Tibial nerve (tissue), 4 donors: ENCODE measurements at regions not wholly inside any gene's neighbourhood (a gene's known extent, or its start where the extent isn't known, plus 50 kb on each side); places are given as distances from the start of the nearest gene placed in this dataset.

ENCODE experiments used
- CTCF ChIP-seq, 5 experiments: fragments of 200-600 bp in 3 of 5; fragments of 450-650 bp in 2 of 5; sonication (generic) in 3 of 5; IDR thresholded peaks; one replicate each; pipeline ENCODE4 v1.5.1; 2016 to 2019; ENCODE audit warnings: antibody characterized with exemption in 5 of 5, mild to moderate bottlenecking in 3 of 5, moderate library complexity in 2 of 5
- EP300 ChIP-seq, 2 donors: sonication (generic); formaldehyde crosslinking; IDR thresholded peaks; one replicate each; pipeline ENCODE4 v1.6.1; 2017; ENCODE audit warnings: antibody characterized with exemption in 2 of 2, mild to moderate bottlenecking in 1 of 2
- POLR2A ChIP-seq, 2 donors: fragments of 450-650 bp; IDR thresholded peaks; one replicate each; pipeline ENCODE4 v1.6.1; 2017; ENCODE audit warnings: antibody characterized with exemption in 2 of 2, mild to moderate bottlenecking in 2 of 2, moderate library complexity in 2 of 2

- TF ChIP-seq POLR2A (IDR thresholded peaks at IDR 0.05) (no peak), CTCF (IDR thresholded peaks at IDR 0.05) (no peak), EP300 (IDR thresholded peaks at IDR 0.05) (no peak)
Observed at GRCh38 chr3:95752199-95752598, 1062.2 kb upstream of the EPHA6 start.
